Uterus (tissue), 3 donors: ENCODE measurements at regions not wholly inside any gene's neighbourhood (a gene's known extent, or its start where the extent isn't known, plus 50 kb on each side); places are given as distances from the start of the nearest gene placed in this dataset.

Experiments
- DNase-seq, 2 donors: peaks; one replicate each; pipeline ENCODE4 v3.0.0-alpha.2; 2019 to 2020
- H3K27ac ChIP-seq, 2 donors: fragments of 200-600 bp; sonication (generic); 1 replicate in 1 of 2; 2 replicates in 1 of 2; pipeline ENCODE4 v1.5.1; 2016 to 2018
- H3K27me3 ChIP-seq, 2 donors: fragments of 200-600 bp; sonication (generic); one replicate each; pipeline ENCODE4 v1.5.1; 2018 to 2019; ENCODE audit warnings: control low read depth in 1 of 2
- H3K36me3 ChIP-seq, 2 donors: fragments of 200-600 bp; sonication (generic); one replicate each; pipeline ENCODE4 v1.5.1; 2019; ENCODE audit warnings: control low read depth in 1 of 2
- H3K4me1 ChIP-seq, 2 donors: fragments of 200-600 bp; sonication (generic); one replicate each; pipeline ENCODE4 v1.5.1; 2018 to 2019; ENCODE audit warnings: control low read depth in 1 of 2
- H3K4me3 ChIP-seq, 2 donors: fragments of 200-600 bp; sonication (generic); 1 replicate in 1 of 2; 2 replicates in 1 of 2; pipeline ENCODE4 v1.5.1; 2018 to 2019; ENCODE audit warnings: mild to moderate bottlenecking in 1 of 2
- H3K9me3 ChIP-seq, 2 donors: fragments of 200-600 bp; sonication (generic); one replicate each; pipeline ENCODE4 v1.5.1; 2019; ENCODE audit warnings: control low read depth in 1 of 2
- POLR2A ChIP-seq, 2 donors: fragments of 450-650 bp; IDR thresholded peaks; one replicate each; pipeline ENCODE4 v1.6.1; 2016; ENCODE audit warnings: antibody characterized with exemption in 2 of 2, mild to moderate bottlenecking in 1 of 2, moderate library complexity in 1 of 2
- intact Hi-C: fragments of 100-400 bp; cut with DNase I; formaldehyde crosslinking; loops from one replicate; pipeline ENCODE4 v1.15.1; 2023; ENCODE audit warnings: low total_unique reads
- TF ChIP-seq, protein P1 (sequence below), 4 experiments: fragments of 200-600 bp in 2 of 4; fragments of 450-650 bp in 2 of 4; sonication (generic) in 2 of 4; IDR thresholded peaks; one replicate each; pipeline ENCODE4 v1.5.1; 2016 to 2019; ENCODE audit warnings: antibody characterized with exemption in 4 of 4, mild to moderate bottlenecking in 2 of 4, moderate library complexity in 1 of 4
- donor health status: DM: yes; HTN: yes; CAD: no.

DNA sequence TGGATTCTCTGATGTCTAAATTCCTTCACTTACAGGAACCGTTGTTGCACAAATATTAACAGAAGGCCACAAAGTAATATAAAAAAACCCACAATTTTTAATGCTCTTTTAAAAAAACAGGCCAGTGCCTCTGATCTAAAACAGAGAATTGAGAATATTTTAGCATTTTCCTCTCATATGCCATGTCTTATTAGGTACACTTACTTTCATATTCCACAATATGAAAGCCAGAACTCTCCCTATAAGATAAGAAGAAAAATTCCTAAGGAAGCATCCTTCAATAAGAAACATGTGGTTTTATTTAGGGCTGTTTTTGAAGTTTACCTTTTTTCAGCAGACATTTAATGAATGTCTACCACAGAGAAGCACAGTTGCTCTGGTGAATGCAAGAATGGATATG lies 214.5 kb downstream of the FAT3 start:
- no peak for DNase-seq
- H3K27me3 ChIP-seq = no peaks in the 10 kb centered on the region
- H3K4me1 ChIP-seq = no peaks in the 10 kb centered on the region
- no peaks in the 10 kb centered on the region for H3K9me3 ChIP-seq
- intact Hi-C loops = no loop called here
- H3K36me3 ChIP-seq = no peaks in the 10 kb centered on the region
- H3K4me3 ChIP-seq = no peak overlapping the region
- no peak overlapping the region for H3K27ac ChIP-seq
- TF ChIP-seq, protein P1, sequence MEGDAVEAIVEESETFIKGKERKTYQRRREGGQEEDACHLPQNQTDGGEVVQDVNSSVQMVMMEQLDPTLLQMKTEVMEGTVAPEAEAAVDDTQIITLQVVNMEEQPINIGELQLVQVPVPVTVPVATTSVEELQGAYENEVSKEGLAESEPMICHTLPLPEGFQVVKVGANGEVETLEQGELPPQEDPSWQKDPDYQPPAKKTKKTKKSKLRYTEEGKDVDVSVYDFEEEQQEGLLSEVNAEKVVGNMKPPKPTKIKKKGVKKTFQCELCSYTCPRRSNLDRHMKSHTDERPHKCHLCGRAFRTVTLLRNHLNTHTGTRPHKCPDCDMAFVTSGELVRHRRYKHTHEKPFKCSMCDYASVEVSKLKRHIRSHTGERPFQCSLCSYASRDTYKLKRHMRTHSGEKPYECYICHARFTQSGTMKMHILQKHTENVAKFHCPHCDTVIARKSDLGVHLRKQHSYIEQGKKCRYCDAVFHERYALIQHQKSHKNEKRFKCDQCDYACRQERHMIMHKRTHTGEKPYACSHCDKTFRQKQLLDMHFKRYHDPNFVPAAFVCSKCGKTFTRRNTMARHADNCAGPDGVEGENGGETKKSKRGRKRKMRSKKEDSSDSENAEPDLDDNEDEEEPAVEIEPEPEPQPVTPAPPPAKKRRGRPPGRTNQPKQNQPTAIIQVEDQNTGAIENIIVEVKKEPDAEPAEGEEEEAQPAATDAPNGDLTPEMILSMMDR (IDR thresholded peaks at IDR 0.05) = no peak
- no peak for TF ChIP-seq POLR2A (IDR thresholded peaks at IDR 0.05)

DNA sequence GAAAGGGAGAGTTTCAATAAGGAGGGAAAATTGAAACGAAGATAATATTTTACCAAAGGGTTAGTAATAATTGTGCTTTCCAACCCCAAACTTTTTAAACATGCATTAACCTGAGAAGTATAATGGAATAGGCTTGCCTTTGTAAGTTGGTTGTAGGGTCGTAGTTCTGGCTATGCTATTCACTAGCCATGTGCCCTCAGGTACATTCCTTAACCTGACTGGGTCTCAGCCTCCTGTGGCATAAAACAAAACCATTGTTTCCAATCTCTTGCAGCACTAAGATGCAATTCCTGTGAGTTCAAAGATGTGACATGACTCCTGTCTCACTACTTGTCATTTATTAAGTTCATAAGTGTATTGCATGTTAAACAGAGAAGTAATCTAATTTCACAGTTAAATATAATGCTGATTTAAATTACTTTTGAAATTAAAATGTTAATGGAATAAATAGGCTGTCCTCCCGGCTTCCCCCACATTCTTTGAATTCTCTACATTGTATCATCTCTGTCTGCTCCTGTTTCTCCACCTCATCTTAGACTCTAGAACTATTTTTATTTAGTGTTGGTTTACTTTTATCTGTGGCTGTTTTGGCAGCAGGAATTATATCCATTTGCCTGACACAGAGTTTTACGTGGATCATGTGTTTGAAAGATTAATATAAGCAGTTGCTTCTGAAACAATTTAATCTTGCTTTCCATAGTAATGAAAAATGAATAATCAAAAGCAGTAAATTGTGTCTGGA lies 216.3 kb downstream of the FAT3 start:
- intact Hi-C loops = no loop called here
- TF ChIP-seq POLR2A (IDR thresholded peaks at IDR 0.05) = no peak
- TF ChIP-seq, protein P1 (IDR thresholded peaks at IDR 0.05) = no peak
- DNase-seq = no peak

DNA sequence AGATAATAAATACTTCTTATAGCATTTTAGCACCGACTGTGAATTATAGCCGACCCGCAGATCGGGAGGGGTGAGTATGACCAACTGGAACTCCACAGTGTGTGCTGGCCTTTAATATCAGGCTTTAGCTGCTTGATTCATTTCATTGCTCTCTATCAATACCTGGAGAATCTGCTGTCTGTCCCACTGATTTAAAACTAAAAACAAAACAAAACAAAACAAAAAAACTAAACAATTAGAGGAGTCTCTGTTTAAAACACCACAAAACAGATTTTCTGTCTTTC lies 216.8 kb downstream of the FAT3 start:
- no peak overlapping the region for H3K4me3 ChIP-seq

More for the DNA sequence above, 216.3 kb downstream of the FAT3 start:
- Histone ChIP-seq H3K4me1 (no peaks in the 10 kb centered on the region), H3K27ac (no peak overlapping the region), H3K36me3 (no peaks in the 10 kb centered on the region), H3K4me3 (no peak overlapping the region), H3K27me3 (no peaks in the 10 kb centered on the region), H3K9me3 (no peaks in the 10 kb centered on the region)

DNA sequence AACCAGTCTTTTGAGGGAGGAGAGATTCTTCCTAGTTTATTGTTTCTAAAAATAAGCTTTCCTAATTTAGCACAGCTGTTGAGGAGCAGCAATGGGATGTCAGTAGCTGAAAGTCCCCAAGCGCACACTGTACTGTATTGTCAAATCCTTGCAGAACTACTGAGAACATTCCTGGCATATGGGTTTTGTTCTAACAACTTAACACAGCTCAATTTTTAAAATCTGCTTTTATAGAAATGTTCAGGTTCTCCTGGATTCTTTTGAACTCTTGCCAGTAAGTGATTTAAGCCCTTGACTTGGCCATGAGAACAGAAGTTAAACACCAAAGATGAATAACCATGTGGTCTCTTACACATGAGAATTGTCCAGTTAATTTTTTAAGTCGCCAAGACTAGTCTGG lies 218.6 kb downstream of the FAT3 start:
- H3K27me3 ChIP-seq = no peaks in the 10 kb centered on the region
- H3K4me1 ChIP-seq = no peaks in the 10 kb centered on the region
- no peak for DNase-seq
- no peaks in the 10 kb centered on the region for H3K36me3 ChIP-seq
- intact Hi-C loops = no loop called here
- no peak overlapping the region for H3K4me3 ChIP-seq
- TF ChIP-seq, protein P1 (IDR thresholded peaks at IDR 0.05) = no peak
- no peak for TF ChIP-seq POLR2A (IDR thresholded peaks at IDR 0.05)
- H3K9me3 ChIP-seq = no peaks in the 10 kb centered on the region
- no peak overlapping the region for H3K27ac ChIP-seq

More for the DNA sequence above, 216.8 kb downstream of the FAT3 start:
- TF ChIP-seq, protein P1 (IDR thresholded peaks at IDR 0.05) = no peak
- TF ChIP-seq POLR2A (IDR thresholded peaks at IDR 0.05) = no peak
- no peak for DNase-seq
- Histone ChIP-seq H3K27me3 (no peaks in the 10 kb centered on the region), H3K9me3 (no peaks in the 10 kb centered on the region), H3K4me1 (no peaks in the 10 kb centered on the region), H3K27ac (no peak overlapping the region), H3K36me3 (no peaks in the 10 kb centered on the region)
- intact Hi-C loops = no loop called here

DNA sequence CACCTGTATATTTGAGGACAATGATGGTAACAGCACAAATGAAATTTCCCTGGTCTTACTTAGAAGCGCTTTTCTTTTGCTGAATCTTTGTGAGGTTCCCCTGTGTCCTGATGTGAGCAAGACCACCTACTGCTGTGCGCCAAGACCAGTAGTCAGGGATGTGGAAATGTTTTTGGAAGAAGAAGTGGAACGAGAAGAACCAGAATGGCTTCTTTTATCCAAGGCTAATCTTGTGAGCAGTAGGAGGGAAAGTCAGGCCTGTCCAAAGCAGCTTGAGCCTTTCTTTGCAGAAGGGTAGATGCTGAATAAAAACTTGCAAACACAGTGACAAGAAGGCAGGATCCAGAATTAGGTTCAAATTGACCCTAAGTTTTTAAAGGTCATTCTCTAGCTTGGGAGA lies 223.0 kb downstream of the FAT3 start:
- intact Hi-C loops = no loop called here
- TF ChIP-seq, protein P1 (IDR thresholded peaks at IDR 0.05) = no peak
- TF ChIP-seq POLR2A (IDR thresholded peaks at IDR 0.05) = no peak
- no peaks in the 10 kb centered on the region for H3K4me1 ChIP-seq
- H3K36me3 ChIP-seq = no peaks in the 10 kb centered on the region
- H3K27me3 ChIP-seq = no peaks in the 10 kb centered on the region
- no peak overlapping the region for H3K27ac ChIP-seq
- no peak for DNase-seq
- H3K9me3 ChIP-seq = no peaks in the 10 kb centered on the region
- H3K4me3 ChIP-seq = no peak overlapping the region
